Activated CD4-positive, alpha-beta memory T cell treated with anti-CD3 and anti-CD28 coated beads, Interleukin-2, amount 10 ng/mL, durations not matched to agents 7 days and 5 days (primary cell): ENCODE measurements at regions not wholly inside any gene's neighbourhood (a gene's known extent, or its start where the extent isn't known, plus 50 kb on each side); places are given as distances from the start of the nearest gene placed in this dataset.

Source experiments
- CTCF ChIA-PET: fragments of 350-600 bp; sonication (Branson Sonifier 250); formaldehyde crosslinking; loops from one replicate; lab custom pipeline; 2021; ENCODE audit warnings: antibody characterized with exemption, inconsistent platforms; lab: Charles Lee
- POLR2A ChIA-PET: fragments of 350-600 bp; sonication (Branson Sonifier 250); formaldehyde crosslinking; loops from one replicate; lab custom pipeline; 2021; ENCODE audit warnings: antibody characterized with exemption; lab: Charles Lee
- DNase-seq: peaks from one replicate; pipeline ENCODE4 v3.0.0-alpha.2; 2020
- H3K27ac Mint-ChIP-seq: one replicate; pipeline ENCODE4 v1.8.0; 2021; ENCODE audit warnings: mild to moderate bottlenecking, mixed read lengths
- H3K27me3 Mint-ChIP-seq: one replicate; pipeline ENCODE4 v1.8.0; 2021; ENCODE audit warnings: mixed read lengths
- H3K36me3 Mint-ChIP-seq: one replicate; pipeline ENCODE4 v1.8.0; 2021; ENCODE audit warnings: low read depth, mixed read lengths
- H3K4me1 Mint-ChIP-seq: one replicate; pipeline ENCODE4 v1.8.0; 2021; ENCODE audit warnings: mixed read lengths
- H3K4me3 Mint-ChIP-seq: one replicate; pipeline ENCODE4 v1.8.0; 2021; ENCODE audit warnings: mild to moderate bottlenecking, mixed read lengths
- H3K9me3 Mint-ChIP-seq: one replicate; pipeline ENCODE4 v1.8.0; 2021; ENCODE audit warnings: mixed read lengths

DNA sequence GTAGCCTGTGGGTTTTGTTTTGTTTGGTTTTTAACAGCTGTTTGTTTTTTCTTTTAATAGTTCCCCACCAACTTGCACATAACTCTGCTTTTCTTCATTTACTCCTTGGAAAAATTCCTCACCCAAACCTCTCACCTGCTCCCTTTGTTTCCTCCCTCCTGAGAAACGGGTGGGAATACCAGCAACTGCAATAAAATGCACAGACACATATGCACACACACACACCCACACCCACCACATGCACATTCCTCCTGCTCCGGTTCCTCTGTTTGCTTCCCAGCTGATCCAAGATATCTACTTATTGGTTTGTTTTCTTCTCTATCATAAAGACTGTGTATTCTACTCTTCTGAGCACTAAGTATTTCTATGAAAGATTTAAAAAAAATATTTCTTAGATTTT is 161.1 kb upstream of the EPHA7 start:
- CTCF ChIA-PET: no interaction called here
- no peak overlapping the region for H3K4me3 Mint-ChIP-seq
- H3K27me3 Mint-ChIP-seq: no peaks in the 10 kb centered on the region
- H3K36me3 Mint-ChIP-seq: no peaks in the 10 kb centered on the region
- POLR2A ChIA-PET: no interaction called here
- no peaks in the 10 kb centered on the region for H3K9me3 Mint-ChIP-seq
- no peak for DNase-seq
- no peak overlapping the region for H3K27ac Mint-ChIP-seq
- no peaks in the 10 kb centered on the region for H3K4me1 Mint-ChIP-seq

DNA sequence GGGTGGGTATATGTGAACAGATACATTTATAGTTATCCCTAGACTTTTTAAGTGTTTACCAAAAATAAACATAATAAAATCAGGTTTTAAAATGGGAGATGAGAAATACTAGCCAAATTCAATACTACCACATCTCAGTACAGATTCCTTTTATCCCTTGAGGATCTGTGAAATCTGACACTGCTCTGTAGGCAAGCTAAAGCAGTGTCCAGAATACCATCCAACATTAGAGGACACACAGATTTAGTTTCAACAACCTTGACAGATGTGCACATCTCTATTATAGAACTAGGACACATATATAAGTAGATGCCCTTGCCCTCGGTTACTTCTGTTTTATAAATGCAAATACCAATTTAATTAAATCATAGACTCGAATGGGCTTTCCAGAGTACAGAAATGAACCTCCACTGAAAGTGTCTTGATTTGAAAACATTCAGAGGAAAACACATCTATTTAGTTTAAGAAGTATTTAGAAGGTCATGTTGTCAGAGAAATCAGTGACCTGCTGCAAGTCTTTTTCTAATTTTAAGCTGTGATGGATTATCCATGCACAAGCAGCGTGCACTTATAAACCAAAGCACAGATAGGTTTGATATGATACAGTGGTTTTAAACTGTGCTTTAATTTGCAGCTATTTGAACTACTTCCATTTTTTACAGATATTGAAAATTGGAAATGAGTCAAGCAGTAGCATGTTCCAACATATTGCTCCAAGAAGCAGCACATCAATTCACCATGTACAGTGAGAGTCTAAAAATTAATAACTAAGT is 156.3 kb upstream of the EPHA7 start:
- H3K36me3 Mint-ChIP-seq: no peaks in the 10 kb centered on the region
- CTCF ChIA-PET: no interaction called here
- H3K27me3 Mint-ChIP-seq: no peaks in the 10 kb centered on the region
- DNase-seq: no peak
- no peaks in the 10 kb centered on the region for H3K9me3 Mint-ChIP-seq
- no peaks in the 10 kb centered on the region for H3K4me1 Mint-ChIP-seq
- no peak overlapping the region for H3K27ac Mint-ChIP-seq
- H3K4me3 Mint-ChIP-seq: no peak overlapping the region
- POLR2A ChIA-PET: no interaction called here

DNA sequence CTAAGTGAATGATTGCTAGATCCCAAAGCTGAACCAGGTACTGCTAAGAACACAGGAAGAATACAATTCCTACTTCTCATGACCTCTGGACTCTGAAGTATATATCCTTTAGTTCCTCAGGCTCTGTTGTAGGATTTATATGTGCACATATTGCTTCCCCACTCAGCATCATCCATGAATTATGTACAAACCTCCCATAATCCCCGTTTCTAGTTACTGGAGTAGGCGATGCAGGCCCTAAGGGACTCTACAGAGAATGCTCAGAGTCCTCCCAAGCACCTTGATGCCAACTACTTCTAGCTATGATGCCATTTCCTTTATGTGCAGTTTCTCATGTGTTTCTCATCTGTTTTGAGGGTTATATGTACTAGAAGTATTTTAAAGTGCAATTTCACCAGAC is 154.9 kb upstream of the EPHA7 start:
- Mint-ChIP-seq H3K9me3 (no peaks in the 10 kb centered on the region), H3K27me3 (no peaks in the 10 kb centered on the region), H3K36me3 (no peaks in the 10 kb centered on the region), H3K4me1 (no peaks in the 10 kb centered on the region), H3K4me3 (no peak overlapping the region), H3K27ac (no peak overlapping the region)
- ChIA-PET CTCF (no interaction called here), POLR2A (no interaction called here)
- no peak for DNase-seq

DNA sequence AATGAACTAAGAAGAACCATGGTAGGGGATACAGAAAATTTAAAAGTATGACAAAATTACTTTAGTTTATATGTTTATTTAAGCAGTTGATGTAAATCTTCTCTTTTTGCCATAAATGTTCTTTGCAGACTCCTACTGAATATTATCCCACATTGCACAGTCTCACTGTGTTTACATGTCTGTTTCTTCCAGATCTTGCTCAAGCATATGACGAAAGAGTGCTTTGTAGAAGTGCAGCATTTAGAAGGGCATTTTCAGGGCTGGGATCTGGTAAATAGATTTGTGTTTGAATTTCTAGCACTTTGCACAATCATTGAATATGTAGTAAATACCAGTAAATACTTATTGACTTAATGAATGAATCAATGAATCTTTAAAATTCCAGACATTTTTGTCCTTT is 152.0 kb upstream of the EPHA7 start:
- Mint-ChIP-seq H3K27me3 (no peaks in the 10 kb centered on the region), H3K4me1 (no peaks in the 10 kb centered on the region), H3K9me3 (peaks cover 2% of the 10 kb centered on the region), H3K36me3 (no peaks in the 10 kb centered on the region), H3K4me3 (no peak overlapping the region), H3K27ac (no peak overlapping the region)
- CTCF ChIA-PET: no interaction called here
- no peak for DNase-seq
- POLR2A ChIA-PET: no interaction called here

DNA sequence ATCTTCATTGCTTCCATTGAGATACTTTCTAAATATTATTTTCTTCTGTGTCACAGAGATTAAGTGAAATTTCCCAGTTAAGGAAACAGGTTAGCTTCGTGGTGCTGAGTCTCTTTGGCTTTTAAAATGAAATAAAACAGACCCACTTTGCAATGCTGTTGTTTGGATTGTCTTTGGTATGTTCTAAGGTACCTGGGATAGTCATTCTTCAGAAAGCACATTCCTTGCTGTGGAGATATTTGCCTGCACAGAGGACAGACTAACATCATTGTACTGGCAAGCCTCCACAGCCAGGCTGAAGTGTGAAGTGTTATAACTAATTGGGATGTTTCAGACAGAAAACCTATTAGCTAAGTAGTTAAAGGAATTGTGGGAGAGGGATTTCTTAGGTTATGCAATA is 148.8 kb upstream of the EPHA7 start:
- Mint-ChIP-seq H3K36me3 (no peaks in the 10 kb centered on the region), H3K9me3 (peaks cover 7% of the 10 kb centered on the region), H3K4me1 (no peaks in the 10 kb centered on the region), H3K27me3 (no peaks in the 10 kb centered on the region), H3K27ac (no peak overlapping the region), H3K4me3 (no peak overlapping the region)
- ChIA-PET CTCF (no interaction called here), POLR2A (no interaction called here)
- no peak for DNase-seq

DNA sequence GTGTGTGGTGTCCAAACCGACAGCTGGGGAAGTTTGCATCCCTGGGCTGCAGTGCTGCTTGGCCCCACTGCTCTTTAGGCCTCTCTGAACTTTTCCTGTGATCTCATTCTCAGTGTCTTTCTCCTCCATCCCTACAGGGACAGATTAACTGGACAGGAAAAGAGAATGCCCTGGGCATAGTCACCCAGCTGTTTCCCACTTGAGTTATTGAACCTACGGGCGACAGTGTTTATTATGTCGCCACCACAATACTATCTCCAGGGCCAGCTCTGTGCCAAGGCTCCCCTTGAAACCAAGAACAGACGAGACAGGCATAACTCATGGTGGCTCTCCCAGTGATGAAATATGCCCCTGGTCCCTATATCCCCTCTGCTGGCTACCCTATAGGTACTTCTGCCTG is 147.8 kb upstream of the EPHA7 start:
- ChIA-PET CTCF (no interaction called here), POLR2A (no interaction called here)
- Mint-ChIP-seq H3K4me1 (no peaks in the 10 kb centered on the region), H3K4me3 (no peak overlapping the region), H3K27me3 (no peaks in the 10 kb centered on the region), H3K27ac (no peak overlapping the region), H3K36me3 (no peaks in the 10 kb centered on the region), H3K9me3 (peaks cover 7% of the 10 kb centered on the region)
- no peak for DNase-seq

DNA sequence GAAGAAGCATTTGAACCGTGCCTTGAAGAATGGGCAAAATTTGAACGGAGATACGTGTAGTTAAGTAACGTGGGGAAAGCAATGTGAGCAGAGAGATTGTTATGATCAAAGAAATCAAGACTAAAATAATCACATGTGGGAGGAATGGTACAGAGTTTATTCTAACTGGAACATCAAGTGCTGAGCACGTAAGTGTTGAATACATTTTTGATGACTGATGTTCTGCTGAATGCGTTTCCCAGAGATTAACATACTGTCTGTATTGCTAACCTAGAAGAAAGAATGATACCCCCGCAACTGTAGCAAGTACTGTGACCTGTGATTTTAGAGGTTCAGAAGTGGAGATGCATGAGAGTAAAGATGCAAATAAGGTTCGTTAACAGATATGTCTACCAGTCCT is 146.9 kb upstream of the EPHA7 start:
- H3K27ac Mint-ChIP-seq: no peak overlapping the region
- ChIA-PET CTCF (no interaction called here), POLR2A (no interaction called here)
- H3K36me3 Mint-ChIP-seq: no peaks in the 10 kb centered on the region
- no peak for DNase-seq
- no peaks in the 10 kb centered on the region for H3K4me1 Mint-ChIP-seq
- no peaks in the 10 kb centered on the region for H3K27me3 Mint-ChIP-seq
- H3K9me3 Mint-ChIP-seq: peaks cover 7% of the 10 kb centered on the region
- H3K4me3 Mint-ChIP-seq: no peak overlapping the region

DNA sequence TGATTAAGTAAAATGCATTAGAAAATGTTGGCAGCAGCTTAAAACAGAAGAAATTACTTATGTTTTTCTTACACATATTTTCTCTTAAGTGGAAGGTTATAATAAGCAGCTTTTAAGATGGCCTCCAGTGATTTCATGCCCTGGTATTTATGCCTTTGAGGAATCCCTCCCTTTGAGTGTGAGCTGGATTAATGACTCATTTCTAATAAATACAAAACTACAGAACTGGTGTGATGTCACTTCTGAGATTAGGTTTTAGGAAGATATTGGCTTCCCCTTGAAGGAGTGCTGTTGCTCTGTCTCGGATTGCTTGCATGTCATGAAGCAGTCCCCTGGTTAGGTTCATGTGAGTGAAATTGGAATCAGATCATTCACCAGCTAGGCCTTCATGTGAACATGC is 143.2 kb upstream of the EPHA7 start:
- CTCF ChIA-PET: no interaction called here
- Mint-ChIP-seq H3K4me3 (no peak overlapping the region), H3K27ac (no peak overlapping the region), H3K9me3 (peaks cover 7% of the 10 kb centered on the region), H3K27me3 (no peaks in the 10 kb centered on the region), H3K36me3 (no peaks in the 10 kb centered on the region), H3K4me1 (no peaks in the 10 kb centered on the region)
- POLR2A ChIA-PET: no interaction called here
- no peak for DNase-seq

DNA sequence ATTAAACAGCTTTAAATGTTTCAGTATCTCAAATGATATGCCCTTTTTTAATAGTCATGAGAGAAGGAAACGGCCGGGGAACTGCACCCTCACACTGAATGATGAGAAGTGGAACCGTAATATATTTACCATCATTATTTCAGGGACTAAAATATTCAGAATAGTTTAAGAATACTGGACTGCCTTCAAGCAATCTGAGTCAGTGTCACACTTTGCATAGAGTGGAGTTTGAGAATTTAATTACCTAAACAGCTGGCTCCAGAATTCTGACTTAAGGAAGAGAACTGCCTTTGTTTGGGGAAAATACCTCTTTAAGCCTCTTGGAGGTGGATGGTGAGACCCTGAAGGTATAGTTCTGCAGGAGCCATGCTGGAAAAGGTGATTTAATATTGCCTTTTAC is 135.9 kb upstream of the EPHA7 start:
- no peaks in the 10 kb centered on the region for H3K36me3 Mint-ChIP-seq
- no peaks in the 10 kb centered on the region for H3K27me3 Mint-ChIP-seq
- H3K27ac Mint-ChIP-seq: no peak overlapping the region
- no peaks in the 10 kb centered on the region for H3K4me1 Mint-ChIP-seq
- no peaks in the 10 kb centered on the region for H3K9me3 Mint-ChIP-seq
- H3K4me3 Mint-ChIP-seq: no peak overlapping the region
- ChIA-PET CTCF (interaction anchor here (0.6 kb wide), 1 partner anchor 47 kb away, joined by 3 read pairs; no protein-coding TSS in a partner anchor), POLR2A (no interaction called here)
- no peak for DNase-seq

DNA sequence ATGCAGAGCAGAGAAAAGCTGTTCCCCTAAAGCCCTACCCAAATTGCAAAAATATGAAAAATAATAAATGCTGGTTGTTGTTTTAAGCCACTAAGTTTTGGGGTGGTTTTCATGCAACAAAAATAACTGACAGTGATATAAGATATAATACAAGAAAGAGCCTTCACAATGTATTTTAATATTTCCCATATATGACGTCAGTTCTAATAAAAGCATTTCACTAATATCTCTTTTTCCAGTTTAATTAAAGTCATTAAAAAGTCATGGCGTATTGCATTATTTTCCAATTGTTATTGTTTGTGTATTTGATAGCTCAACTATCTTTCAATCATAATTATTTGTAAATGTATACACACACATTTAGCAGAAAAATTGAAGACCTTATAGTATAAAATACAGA is 134.7 kb upstream of the EPHA7 start:
- Mint-ChIP-seq H3K27ac (no peak overlapping the region), H3K36me3 (no peaks in the 10 kb centered on the region), H3K4me1 (no peaks in the 10 kb centered on the region), H3K4me3 (no peak overlapping the region), H3K9me3 (no peaks in the 10 kb centered on the region), H3K27me3 (no peaks in the 10 kb centered on the region)
- ChIA-PET CTCF (no interaction called here), POLR2A (no interaction called here)
- DNase-seq: no peak

DNA sequence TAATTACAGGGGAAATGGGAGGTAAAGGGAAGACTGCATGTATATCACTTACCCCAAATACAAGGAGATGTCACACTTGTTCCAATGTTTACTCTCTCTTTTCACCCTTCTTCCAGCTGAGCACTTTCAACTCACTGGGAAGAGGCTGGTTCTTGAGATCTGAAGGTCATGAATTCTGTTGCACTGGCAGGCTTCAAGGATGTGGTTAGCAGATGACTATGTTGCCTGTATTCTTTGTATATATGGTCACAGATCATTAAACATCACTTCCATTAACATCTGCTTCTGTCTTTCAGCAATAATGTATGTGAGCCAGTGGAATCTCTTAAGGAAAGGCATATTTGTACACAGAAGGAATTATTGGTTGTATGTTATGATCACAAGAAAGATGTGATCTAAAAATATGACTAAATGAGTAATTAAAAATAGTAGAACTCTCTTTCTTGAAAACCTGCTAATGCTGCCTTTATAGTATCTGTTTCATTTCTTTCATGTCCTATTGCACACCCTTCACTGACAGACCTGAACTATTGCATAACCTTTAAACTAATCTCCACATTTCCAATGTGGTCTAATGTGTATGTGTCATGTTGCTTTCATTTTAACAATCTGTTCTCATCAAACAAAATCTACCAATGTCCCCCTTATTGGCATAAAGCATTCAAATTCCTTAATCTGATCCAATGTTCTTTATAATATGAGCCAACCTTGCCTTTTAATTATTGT is 131.4 kb upstream of the EPHA7 start:
- H3K27me3 Mint-ChIP-seq: no peaks in the 10 kb centered on the region
- no peak for DNase-seq
- no peak overlapping the region for H3K4me3 Mint-ChIP-seq
- ChIA-PET CTCF (no interaction called here), POLR2A (no interaction called here)
- no peak overlapping the region for H3K27ac Mint-ChIP-seq
- peaks cover 3% of the 10 kb centered on the region for H3K9me3 Mint-ChIP-seq
- H3K36me3 Mint-ChIP-seq: no peaks in the 10 kb centered on the region
- no peaks in the 10 kb centered on the region for H3K4me1 Mint-ChIP-seq

DNA sequence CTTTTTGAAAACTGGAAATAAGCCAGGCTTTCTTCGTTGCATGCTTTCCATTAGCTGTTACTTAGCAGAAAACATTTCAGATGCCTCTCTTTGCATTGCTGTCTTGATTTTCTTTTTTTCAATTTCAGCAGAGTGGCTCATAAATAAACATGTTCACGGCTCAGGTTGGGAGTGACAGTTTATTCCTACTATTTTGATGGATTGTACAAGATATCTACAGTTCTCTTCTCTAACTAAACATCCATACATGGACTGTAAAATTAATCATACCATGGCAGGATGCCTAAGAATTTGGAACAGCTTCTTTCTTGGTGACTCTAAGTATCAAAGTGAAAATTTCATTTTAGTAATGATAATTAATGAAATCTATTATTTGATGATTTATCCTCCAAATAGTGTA is 130.5 kb upstream of the EPHA7 start:
- no peaks in the 10 kb centered on the region for H3K4me1 Mint-ChIP-seq
- H3K4me3 Mint-ChIP-seq: no peak overlapping the region
- DNase-seq: no peak
- peaks cover 3% of the 10 kb centered on the region for H3K9me3 Mint-ChIP-seq
- no peaks in the 10 kb centered on the region for H3K27me3 Mint-ChIP-seq
- ChIA-PET POLR2A (no interaction called here), CTCF (no interaction called here)
- H3K36me3 Mint-ChIP-seq: no peaks in the 10 kb centered on the region
- no peak overlapping the region for H3K27ac Mint-ChIP-seq

DNA sequence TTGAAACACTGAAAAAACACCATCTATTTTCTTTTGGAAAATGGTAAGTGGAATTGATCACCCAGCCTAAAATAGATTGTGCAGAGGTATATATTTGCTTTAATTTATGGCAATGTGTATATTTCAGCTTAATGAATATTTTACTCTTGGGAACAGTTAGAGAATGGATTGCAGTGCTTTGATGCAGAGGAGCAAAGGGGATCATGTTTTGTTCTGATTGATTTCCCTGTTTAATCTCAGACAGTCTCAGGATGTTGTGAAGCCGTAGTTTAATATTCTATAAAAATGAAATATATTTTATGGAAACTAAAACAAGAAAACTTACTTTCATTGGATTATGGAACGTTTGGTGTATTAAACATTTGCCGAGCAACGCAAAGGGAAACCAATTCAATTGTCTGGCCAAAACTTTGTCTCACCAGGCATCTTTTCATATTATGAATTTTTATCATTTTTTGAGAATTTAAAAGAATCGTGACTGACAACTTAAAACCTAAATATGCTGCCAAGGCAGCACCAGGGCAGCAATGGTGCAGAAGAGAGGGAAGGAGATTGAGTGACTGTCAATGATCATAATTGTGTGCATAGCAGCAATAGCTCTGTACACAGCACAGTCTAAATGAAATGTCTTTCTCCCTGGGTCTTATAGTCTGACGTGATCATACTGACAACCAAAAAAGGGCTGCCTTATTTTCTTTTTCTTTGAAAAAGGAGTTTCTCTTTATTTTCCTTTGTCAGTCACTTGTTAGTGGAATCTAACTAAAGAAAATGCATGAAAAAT is 105.5 kb upstream of the EPHA7 start:
- H3K4me1 Mint-ChIP-seq: no peaks in the 10 kb centered on the region
- no peaks in the 10 kb centered on the region for H3K9me3 Mint-ChIP-seq
- POLR2A ChIA-PET: no interaction called here
- CTCF ChIA-PET: no interaction called here
- H3K4me3 Mint-ChIP-seq: no peak overlapping the region
- H3K27me3 Mint-ChIP-seq: no peaks in the 10 kb centered on the region
- H3K36me3 Mint-ChIP-seq: no peaks in the 10 kb centered on the region
- no peak for DNase-seq
- H3K27ac Mint-ChIP-seq: no peak overlapping the region
